ENCODE measurements at regions not wholly inside any gene's neighbourhood (a gene's known extent, or its start where the extent isn't known, plus 50 kb on each side); places are given as distances from the start of the nearest gene placed in this dataset.

DNA sequence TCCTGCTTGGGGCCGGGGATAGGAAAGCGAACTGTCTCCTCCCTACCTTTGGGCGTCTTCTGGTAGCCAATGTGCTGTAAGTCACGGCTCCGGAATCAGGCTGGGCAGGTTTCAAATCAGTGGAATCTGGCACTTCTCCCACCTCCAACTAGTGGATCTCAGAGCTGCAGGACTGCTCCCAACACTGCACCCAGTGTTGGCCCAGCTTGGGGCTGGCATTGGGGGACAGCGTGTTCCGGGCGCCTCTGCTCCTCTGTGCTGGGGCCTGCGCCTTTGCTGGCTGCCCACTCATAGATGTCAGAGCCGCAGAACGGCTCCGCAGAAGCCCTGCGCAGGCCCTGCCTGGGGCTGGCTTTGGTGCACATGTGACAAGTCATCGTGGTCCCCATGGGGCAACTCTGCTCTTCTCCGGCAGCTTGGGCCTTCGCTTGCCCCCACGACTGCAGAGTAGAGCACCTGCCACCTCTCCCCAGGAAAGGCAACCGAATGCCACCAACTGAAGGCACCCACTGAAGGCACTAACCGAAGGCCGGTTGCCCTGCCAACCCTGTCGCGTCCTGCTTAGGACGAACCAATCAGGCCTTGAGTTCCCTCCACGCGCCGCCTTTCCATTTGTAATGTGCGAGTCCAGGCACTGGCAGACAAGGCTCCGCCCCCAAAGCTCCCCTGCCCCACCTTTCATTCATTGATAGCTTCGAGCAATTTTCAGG, 85.5 kb upstream of the ABI1 start:
- TF ChIP-seq, protein P1, sequence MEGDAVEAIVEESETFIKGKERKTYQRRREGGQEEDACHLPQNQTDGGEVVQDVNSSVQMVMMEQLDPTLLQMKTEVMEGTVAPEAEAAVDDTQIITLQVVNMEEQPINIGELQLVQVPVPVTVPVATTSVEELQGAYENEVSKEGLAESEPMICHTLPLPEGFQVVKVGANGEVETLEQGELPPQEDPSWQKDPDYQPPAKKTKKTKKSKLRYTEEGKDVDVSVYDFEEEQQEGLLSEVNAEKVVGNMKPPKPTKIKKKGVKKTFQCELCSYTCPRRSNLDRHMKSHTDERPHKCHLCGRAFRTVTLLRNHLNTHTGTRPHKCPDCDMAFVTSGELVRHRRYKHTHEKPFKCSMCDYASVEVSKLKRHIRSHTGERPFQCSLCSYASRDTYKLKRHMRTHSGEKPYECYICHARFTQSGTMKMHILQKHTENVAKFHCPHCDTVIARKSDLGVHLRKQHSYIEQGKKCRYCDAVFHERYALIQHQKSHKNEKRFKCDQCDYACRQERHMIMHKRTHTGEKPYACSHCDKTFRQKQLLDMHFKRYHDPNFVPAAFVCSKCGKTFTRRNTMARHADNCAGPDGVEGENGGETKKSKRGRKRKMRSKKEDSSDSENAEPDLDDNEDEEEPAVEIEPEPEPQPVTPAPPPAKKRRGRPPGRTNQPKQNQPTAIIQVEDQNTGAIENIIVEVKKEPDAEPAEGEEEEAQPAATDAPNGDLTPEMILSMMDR (conservative IDR thresholded peaks at IDR 0.05; ENCODE audit: low read depth, low read length): no peak
- no peak for TF ChIP-seq EZH2phosphoT487 (IDR thresholded peaks at IDR 0.05; ENCODE audit: borderline replicate concordance, low read length)
- no peak for TF ChIP-seq EZH2 (IDR thresholded peaks at IDR 0.05; ENCODE audit: low read length, unreplicated experiment)

Measured in PC-3 (cell line).